Head of caudate nucleus (tissue), 42 donors: ENCODE measurements at regions not wholly inside any gene's neighbourhood (a gene's known extent, or its start where the extent isn't known, plus 50 kb on each side); places are given as distances from the start of the nearest gene placed in this dataset.
"Not testable (repeated sequence)": the region's sequence is repeated elsewhere in the genome, so short reads cannot be mapped to it uniquely, and the experiment has no call there.

Experiments
- DNase-seq, 42 donors: peaks; one replicate each; pipeline versions ENCODE4 v3.0.0 to v3.0.0-alpha.2; 2020 to 2021; ENCODE audit warnings: mixed read lengths in 7 of 42
- intact Hi-C: fragments of 100-400 bp; cut with DNase I; formaldehyde crosslinking; loops from one replicate; pipeline ENCODE4 v1.15.0; 2022

- intact Hi-C loops, result no loop called here
- DNase-seq, result no peak
Observed at GRCh38 chr6:132205946-132206345, 195.3 kb downstream of the MOXD1 start.

- intact Hi-C loops, result no loop called here
- DNase-seq, result no peak
Observed at GRCh38 chr6:132204591-132204990, 196.7 kb downstream of the MOXD1 start.

GRCh38 chr6:132202574-132202973, 198.7 kb downstream of the MOXD1 start:
- no peak for DNase-seq
- intact Hi-C loops, result no loop called here

DNA sequence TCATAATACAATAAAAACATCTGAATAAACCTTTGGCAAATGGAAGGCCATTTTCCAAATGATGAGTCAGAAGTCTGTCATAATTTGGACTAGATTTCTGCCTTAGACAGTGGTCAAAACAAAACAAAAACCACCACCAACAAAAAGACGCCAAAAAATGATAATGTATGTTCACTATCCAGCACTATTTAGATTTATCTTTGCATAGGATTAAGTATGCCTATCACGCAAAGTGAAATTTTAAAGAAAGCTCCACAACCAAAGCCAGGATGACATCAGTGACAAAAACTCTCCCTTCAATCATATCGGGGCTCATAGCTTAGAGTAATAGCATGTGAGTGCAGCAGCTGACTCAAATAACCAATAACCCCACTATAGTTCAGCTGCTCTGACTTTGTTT, 201.9 kb downstream of the MOXD1 start:
- no peak for DNase-seq
- intact Hi-C loops, result no loop called here

- no peak for DNase-seq
- intact Hi-C loops, result no loop called here
Observed at GRCh38 chr6:132198896-132199295, 202.4 kb downstream of the MOXD1 start.

- intact Hi-C loops, result no loop called here
- no peak for DNase-seq
Observed at GRCh38 chr6:132198040-132198439, 203.2 kb downstream of the MOXD1 start.

DNA sequence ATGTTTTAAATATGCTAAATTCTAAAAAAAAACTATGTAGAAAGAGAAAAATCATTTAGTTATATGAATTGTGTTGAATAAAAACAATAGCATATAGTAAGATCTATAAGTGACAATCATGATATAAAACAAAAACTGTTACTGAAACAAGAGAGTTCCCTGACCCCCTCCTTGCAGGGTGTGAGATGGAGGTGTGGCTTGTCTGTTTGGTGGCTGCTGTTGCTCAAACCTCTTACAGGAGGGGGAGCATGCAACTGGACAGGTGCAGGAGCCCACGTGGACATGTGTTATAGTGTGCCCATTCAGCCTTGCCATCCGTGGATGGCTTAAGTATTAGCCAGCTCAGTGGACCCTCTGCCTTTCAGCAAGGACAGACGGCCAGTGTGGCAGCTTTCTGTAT, 206.7 kb downstream of the MOXD1 start:
- no peak for DNase-seq
- intact Hi-C loops, result no loop called here

- DNase-seq, result no peak
- intact Hi-C loops, result no loop called here
Observed at GRCh38 chr6:132192631-132193030, 208.6 kb downstream of the MOXD1 start.

GRCh38 chr6:132190815-132191175, 210.5 kb downstream of the MOXD1 start:
- intact Hi-C loops, result no loop called here
- no peak for DNase-seq

DNA sequence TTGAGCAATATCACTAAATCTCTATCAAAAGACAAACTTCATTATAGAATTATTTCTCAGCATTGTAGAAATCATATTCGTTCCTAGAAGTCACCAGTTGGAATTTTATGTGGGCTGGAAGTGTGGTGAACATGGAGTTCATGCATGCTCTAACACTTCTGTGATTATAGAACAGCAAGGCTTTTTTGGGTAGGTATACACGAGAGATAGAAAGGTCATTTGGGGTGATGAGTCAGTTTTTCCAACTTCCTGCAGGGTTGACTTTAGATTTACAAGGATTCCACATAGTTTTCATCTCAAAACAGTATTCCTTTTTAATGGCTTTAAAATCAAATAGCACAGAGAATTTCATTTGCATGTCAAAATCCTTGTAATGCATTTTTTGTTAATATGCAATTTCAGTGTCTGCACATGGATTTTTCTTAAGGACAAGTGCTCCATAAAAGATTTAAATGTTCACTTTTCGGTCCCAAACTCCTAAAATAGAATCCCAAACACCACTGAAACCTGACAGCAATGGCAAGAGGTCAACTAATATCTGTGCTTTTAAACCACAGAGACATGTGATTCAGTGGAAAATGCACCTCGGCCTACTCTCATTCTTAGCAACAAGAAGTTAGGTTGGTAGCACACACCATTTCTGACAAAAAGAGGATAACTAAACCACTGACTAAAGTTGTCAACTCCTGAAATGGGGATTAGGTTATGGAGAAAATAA, 211.0 kb downstream of the MOXD1 start:
- no peak for DNase-seq
- intact Hi-C loops, result no loop called here

DNA sequence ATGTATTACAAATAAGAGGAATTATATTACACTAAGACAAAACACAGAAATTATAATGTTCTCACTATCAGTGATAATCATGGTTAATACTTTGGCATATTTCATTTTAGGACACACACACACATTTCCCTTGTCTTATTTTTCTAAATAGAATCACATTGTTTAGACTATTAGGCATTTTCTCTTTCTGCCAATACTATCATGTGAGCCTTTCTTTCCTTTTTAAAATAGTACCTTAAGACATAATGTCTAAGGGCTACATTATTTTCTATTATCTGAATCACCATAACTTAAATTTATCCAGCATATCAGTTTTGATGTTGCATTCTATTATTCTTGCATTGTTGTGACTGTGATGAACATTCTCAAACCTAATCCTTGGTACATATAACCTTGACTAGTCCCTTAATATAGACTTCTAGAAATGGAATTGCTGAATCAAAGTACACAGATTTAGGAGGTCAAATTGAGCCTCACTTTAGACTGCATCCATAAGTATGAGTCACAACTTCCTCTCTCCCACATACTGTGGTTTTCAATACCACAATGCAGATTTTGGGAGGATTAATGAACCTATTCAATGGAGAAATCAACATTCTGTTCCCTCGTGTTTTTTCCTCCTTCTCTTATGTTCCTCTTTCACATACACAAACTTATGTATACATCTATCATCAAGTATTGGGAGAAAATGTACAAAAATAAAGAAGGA, 212.6 kb downstream of the MOXD1 start:
- no peak for DNase-seq
- intact Hi-C loops, result no loop called here

DNA sequence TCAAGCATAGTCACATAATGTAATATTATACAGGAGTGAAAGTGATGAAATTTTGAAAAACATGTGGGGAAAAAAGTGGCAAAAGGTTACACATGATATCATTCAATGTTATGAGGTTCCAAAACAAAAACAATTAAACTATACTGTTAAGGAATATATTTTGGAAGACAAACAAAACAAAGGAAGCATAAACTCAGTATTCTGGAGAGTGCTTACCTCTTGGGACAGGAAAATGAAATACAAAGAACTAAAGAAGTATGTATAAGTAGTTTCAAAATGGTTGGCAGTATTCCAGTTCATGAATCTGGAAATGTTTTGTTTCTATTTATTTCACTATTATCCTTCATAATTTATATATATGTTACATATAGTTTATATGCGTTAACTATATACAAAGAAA, 213.5 kb downstream of the MOXD1 start:
- no peak for DNase-seq
- intact Hi-C loops, result no loop called here

DNA sequence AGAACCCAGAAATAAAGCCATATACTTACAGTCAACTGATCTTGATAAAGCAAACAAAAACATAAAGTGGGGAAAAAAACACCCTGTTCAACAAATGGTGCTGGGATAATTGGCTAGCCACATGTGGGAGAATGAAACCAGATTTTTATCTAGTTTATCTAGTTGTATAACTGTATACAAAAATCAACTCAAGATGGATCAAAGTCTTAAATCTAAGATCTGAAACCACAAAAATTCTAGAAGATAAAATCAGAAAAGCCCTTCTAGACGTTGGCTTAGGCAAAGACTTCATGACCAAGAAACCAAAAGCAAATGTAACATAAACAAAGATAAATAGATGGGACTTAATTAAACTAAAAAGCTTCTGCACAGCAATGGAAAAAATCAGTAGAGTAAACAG, 216.3 kb downstream of the MOXD1 start:
- intact Hi-C loops, DNase-seq: not testable (repeated sequence)

DNA sequence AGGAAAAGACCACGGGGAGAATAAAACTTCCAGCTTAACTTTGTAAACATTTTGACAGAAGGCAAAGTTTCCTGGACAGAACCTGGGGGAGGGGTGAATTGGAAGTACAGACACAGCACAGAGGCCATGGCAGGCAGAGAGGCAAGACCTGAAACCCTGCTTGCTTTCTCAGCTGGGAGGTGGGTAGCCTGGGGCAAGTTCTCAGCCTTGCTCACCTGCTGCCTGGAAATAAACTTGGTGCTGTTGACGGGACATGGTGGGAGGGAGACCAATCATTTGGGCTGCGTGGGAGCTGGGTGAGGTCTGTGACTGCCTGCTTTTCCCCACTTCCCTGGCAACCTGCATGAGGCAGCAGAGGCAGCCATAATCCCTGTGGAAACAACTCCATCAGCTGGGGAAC, 221.3 kb downstream of the MOXD1 start:
- intact Hi-C loops, result no loop called here
- DNase-seq, result no peak

GRCh38 chr6:132174919-132175318, 223.7 kb upstream of the CCN2 start:
- intact Hi-C loops, result no loop called here
- DNase-seq, result no peak

- intact Hi-C loops, result loop anchor here (10.0 kb wide), 1 partner anchor 214 kb away; the partner anchor contains the start of gene CCN2
- no peak for DNase-seq
Observed at GRCh38 chr6:132168961-132169360, 217.8 kb upstream of the CCN2 start.

DNA sequence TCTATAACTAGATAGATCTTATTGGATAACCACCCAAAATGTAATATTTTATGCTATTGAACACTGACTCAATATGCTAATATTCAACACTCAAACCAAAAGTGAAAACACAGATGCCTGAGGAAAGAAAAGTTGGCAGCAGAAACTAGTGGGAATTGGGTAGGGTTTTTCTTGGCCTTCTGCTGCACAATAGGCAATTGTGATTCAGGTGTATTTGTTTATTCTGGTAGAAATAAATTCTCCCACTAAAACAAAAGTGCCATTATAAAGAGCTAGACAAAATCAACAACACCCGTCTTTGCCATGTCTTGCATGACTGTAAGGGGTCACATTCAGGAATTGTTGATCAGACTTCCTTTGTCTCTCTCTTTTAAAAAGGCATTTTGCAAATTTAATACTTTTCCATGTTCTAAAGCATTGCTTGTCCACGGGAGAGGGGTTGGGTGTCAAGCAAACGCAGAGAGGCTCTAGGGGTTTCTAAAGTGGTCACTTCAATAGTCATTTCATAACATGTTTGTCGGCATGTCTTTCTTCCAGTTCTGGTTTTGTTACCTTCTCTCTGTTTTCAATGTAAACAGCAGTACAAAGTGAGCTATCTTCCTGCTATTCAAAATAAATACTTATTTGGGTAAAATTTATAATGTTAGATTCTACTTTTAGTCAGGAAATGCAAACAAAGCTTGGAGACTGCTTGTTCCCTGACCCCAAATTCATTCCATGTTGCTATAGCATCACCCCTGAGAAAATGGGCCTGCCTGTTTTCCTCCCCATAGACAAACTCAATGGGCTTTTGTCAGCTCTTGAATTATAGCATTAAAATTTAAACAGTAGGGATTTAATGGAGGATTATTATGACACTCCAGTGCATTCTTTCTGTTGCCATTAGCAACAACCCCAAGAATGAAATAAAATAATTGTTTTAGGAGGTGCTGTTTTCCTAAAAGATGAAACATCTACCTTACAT, 217.0 kb upstream of the CCN2 start:
- intact Hi-C loops, result loop anchor here (10.0 kb wide), 1 partner anchor 213 kb away; the partner anchor contains the start of gene CCN2
- DNase-seq, result no peak

- DNase-seq, result no peak
- intact Hi-C loops, result loop anchor here (10.0 kb wide), 1 partner anchor 212 kb away; the partner anchor contains the start of gene CCN2
Observed at GRCh38 chr6:132166526-132167051, 215.4 kb upstream of the CCN2 start.

- DNase-seq, result no peak
- intact Hi-C loops, result loop anchor here (10.0 kb wide), 1 partner anchor 211 kb away; the partner anchor contains the start of gene CCN2
Observed at GRCh38 chr6:132165677-132166076, 214.5 kb upstream of the CCN2 start.
